A549 (cell line): ENCODE measurements at regions not wholly inside any gene's neighbourhood (a gene's known extent, or its start where the extent isn't known, plus 50 kb on each side); places are given as distances from the start of the nearest gene placed in this dataset.

Source experiments
- ELK1 ChIP-seq: fragments of 150-350 bp; IDR thresholded peaks from 2 replicates; pipeline ENCODE4 v1.6.1; 2014; ENCODE audit warnings: low read depth, mild to moderate bottlenecking, low read length
- HDAC2 ChIP-seq: fragments of 200-600 bp; sonication (generic); IDR thresholded peaks from 2 replicates; pipeline ENCODE4 v1.6.1; 2016
- JUN ChIP-seq, 2 experiments: fragments of >200 bp; sonication (Bioruptor Twin); formaldehyde crosslinking; IDR thresholded peaks; 2 replicates in 1 of 2; 3 replicates in 1 of 2; pipeline ENCODE4 v1.6.1; 2016 to 2017
- JUNB ChIP-seq: fragments of >200 bp; sonication (Bioruptor Twin); formaldehyde crosslinking; IDR thresholded peaks from 2 replicates; pipeline ENCODE4 v1.6.1; 2016
- MAX ChIP-seq: IDR thresholded peaks from 2 replicates; pipeline ENCODE4 v1.6.1; 2012
- POLR2A ChIP-seq: IDR thresholded peaks from 2 replicates; pipeline ENCODE4 v1.6.1; 2012; ENCODE audit warnings: mild to moderate bottlenecking, low read length
- RARB ChIP-seq: fragments of 250-450 bp; sonication (Bioruptor Pico); IDR thresholded peaks from 2 replicates; pipeline ENCODE4 v1.8.0; 2021; ENCODE audit warnings: mild to moderate bottlenecking, moderate library complexity
- RFX5 ChIP-seq: fragments of 450-650 bp; IDR thresholded peaks from 2 replicates; pipeline ENCODE4 v1.7.1; 2014; ENCODE audit warnings: antibody characterized with exemption, mild to moderate bottlenecking, moderate library complexity
- SMC3 ChIP-seq: fragments of >200 bp; sonication (Bioruptor Twin); formaldehyde crosslinking; IDR thresholded peaks from 3 replicates; pipeline ENCODE4 v1.6.1; 2018; ENCODE audit warnings: inconsistent platforms
- TF ChIP-seq, protein P1 (sequence below): fragments of >200 bp; sonication (Bioruptor Twin); formaldehyde crosslinking; IDR thresholded peaks from 3 replicates; pipeline ENCODE4 v1.5.1; 2016

DNA sequence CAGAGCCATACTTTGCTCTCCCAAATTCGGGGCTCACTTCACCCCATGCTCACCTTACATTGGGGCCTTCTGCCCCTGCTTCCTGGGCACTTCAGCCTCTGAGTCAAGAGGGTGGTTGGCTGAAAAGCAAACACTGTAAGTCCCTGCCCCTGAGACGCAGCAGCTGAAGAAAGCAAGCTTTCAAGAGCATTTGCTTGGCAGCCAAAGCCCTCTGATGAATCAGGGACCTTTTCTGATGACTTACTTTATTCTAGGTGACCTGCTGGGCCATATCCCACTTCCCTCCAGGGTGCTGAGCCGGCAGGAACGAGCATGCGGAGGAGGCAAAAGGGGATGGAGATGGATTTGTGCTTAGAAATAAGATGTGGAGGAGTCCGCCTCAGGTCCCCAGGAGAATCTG lies 147.0 kb upstream of the TNRC6C start:
- TF ChIP-seq, protein P1, sequence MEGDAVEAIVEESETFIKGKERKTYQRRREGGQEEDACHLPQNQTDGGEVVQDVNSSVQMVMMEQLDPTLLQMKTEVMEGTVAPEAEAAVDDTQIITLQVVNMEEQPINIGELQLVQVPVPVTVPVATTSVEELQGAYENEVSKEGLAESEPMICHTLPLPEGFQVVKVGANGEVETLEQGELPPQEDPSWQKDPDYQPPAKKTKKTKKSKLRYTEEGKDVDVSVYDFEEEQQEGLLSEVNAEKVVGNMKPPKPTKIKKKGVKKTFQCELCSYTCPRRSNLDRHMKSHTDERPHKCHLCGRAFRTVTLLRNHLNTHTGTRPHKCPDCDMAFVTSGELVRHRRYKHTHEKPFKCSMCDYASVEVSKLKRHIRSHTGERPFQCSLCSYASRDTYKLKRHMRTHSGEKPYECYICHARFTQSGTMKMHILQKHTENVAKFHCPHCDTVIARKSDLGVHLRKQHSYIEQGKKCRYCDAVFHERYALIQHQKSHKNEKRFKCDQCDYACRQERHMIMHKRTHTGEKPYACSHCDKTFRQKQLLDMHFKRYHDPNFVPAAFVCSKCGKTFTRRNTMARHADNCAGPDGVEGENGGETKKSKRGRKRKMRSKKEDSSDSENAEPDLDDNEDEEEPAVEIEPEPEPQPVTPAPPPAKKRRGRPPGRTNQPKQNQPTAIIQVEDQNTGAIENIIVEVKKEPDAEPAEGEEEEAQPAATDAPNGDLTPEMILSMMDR, result no peak
- no peak for TF ChIP-seq MAX
- TF ChIP-seq JUN (IDR thresholded peaks at IDR 0.05), result no peak
- no peak for TF ChIP-seq POLR2A
- TF ChIP-seq SMC3, result no peak
- no peak for TF ChIP-seq HDAC2
- no peak for TF ChIP-seq RFX5
- no peak for TF ChIP-seq JUNB
- no peak for TF ChIP-seq ELK1
- no peak for TF ChIP-seq RARB (CRISPR knock-in tag)
